GM10266 (cell line): ENCODE measurements at regions not wholly inside any gene's neighbourhood (a gene's known extent, or its start where the extent isn't known, plus 50 kb on each side); places are given as distances from the start of the nearest gene placed in this dataset.

Experiments
- DNase-seq: peaks from one replicate; pipeline ENCODE4 v3.0.0; 2012; ENCODE audit errors: extremely low spot score
- CTCF ChIP-seq: IDR thresholded peaks from 2 replicates; pipeline ENCODE4 v1.5.1; 2012; ENCODE audit warnings: mild to moderate bottlenecking, low read depth; ENCODE audit not compliant: control insufficient read depth, insufficient read depth; ENCODE audit errors: missing control alignments

GRCh38 chr1:194693244-194693643, 1506.8 kb upstream of the B3GALT2 start:
- no peak for DNase-seq
- no peak for TF ChIP-seq CTCF

GRCh38 chr1:194684636-194685035, 1498.2 kb upstream of the B3GALT2 start:
- DNase-seq = no peak
- TF ChIP-seq CTCF = no peak

- DNase-seq = no peak
- no peak for TF ChIP-seq CTCF
These were observed 1471.7 kb upstream of the B3GALT2 start for GRCh38 chr1:194658090-194658439.

GRCh38 chr1:194654956-194655355, 1468.5 kb upstream of the B3GALT2 start:
- TF ChIP-seq CTCF = no peak
- DNase-seq = no peak

- no peak for DNase-seq
These were observed 1467.0 kb upstream of the B3GALT2 start for GRCh38 chr1:194653385-194653784.

GRCh38 chr1:194647118-194647517, 1460.7 kb upstream of the B3GALT2 start:
- no peak for TF ChIP-seq CTCF
- DNase-seq = no peak

More at GRCh38 chr1:194653385-194653784, 1467.0 kb upstream of the B3GALT2 start:
- TF ChIP-seq CTCF = no peak

- DNase-seq = no peak
- no peak for TF ChIP-seq CTCF
These were observed 1458.1 kb upstream of the B3GALT2 start for GRCh38 chr1:194644528-194644927.
